BJ (cell line): ENCODE measurements at regions not wholly inside any gene's neighbourhood (a gene's known extent, or its start where the extent isn't known, plus 50 kb on each side); places are given as distances from the start of the nearest gene placed in this dataset.
"Not testable (repeated sequence)": the region's sequence is repeated elsewhere in the genome, so short reads cannot be mapped to it uniquely, and the experiment has no call there.

Experiments used
- CTCF ChIA-PET: fragments of 350-600 bp; formaldehyde crosslinking; extraction: SDS; loops from one replicate; lab custom pipeline; 2021; ENCODE audit warnings: antibody characterized with exemption, inconsistent platforms; lab: Yijun Ruan, JAX
- POLR2A ChIA-PET: fragments of 300-600 bp; sonication (Branson Sonifier 250); formaldehyde crosslinking; extraction: SDS; loops from one replicate; lab custom pipeline; 2021; ENCODE audit warnings: antibody characterized with exemption; lab: Charles Lee
- DNase-seq: peaks from one replicate; pipeline ENCODE4 v3.0.0-alpha.2; 2011; ENCODE audit warnings: low read depth
- H3K27me3 ChIP-seq: 2 replicates; pipeline ENCODE4 v1.6.0; 2011; ENCODE audit warnings: low read length; ENCODE audit not compliant: control insufficient read depth, insufficient read depth
- H3K36me3 ChIP-seq: 2 replicates; pipeline ENCODE4 v1.5.1; 2011; ENCODE audit warnings: low read length; ENCODE audit not compliant: control insufficient read depth, insufficient read depth
- H3K4me3 ChIP-seq: 2 replicates; pipeline ENCODE4 v1.5.1; 2011; ENCODE audit warnings: low read depth, mild to moderate bottlenecking, control low read depth, low read length
- CTCF ChIP-seq: IDR thresholded peaks from 2 replicates; pipeline ENCODE4 v1.5.1; 2011; ENCODE audit warnings: low read depth, mild to moderate bottlenecking, control low read depth, inconsistent platforms, low read length, moderate library complexity; ENCODE audit not compliant: insufficient read depth

DNA sequence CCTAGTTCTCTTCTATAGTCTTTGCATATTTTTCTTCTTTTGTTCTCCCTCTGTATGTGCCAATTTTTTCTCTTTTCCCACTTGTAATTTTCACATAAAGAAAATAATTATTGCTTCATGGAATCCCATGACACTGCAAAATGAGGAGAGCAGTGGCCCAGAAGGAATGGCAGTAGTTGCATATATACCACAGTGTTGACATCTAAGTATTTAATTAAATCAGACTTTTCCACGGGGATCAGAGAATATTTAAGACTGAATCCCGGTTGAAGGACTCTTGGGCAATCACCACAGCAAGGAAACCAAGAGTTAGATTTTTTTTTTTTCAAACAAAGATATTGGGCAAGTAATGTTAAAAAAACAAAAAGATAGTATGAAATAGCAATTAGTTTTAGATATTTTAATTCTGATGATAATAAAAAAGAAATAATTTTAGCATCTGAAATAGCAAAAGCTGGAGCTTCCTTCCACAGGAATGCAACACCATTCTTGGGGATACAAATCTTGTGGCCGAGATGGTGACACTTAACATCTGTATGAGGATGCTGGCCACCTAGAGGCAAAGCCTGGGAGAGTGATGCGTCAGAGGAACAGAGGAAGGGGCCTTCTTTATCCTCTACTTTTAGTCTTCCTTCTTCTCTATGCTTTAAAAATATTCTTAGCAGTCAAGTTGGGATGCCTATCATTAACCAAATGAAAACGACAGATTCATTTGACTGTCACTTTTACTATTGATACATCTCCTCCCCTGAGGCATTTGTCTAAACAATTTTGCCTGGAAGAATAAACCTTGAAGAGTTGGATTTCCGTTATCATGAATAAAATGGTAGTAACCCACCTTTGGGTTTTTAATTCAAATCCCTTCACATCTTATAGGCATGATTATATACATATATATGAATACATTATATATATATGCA lies 356.2 kb downstream of the GJA1 start:
- TF ChIP-seq CTCF = no peak
- POLR2A ChIA-PET = no interaction called here
- Histone ChIP-seq H3K4me3 (no peak overlapping the region), H3K36me3 (no peaks in the 10 kb centered on the region), H3K27me3 (no peaks in the 10 kb centered on the region)
- CTCF ChIA-PET = no interaction called here
- DNase-seq = no peak

GRCh38 chr6:121794630-121795029 lies 359.2 kb downstream of the GJA1 start:
- H3K27me3 ChIP-seq = no peaks in the 10 kb centered on the region
- no peak overlapping the region for H3K4me3 ChIP-seq
- POLR2A ChIA-PET = no interaction called here
- no peak for TF ChIP-seq CTCF
- H3K36me3 ChIP-seq = no peaks in the 10 kb centered on the region
- CTCF ChIA-PET = no interaction called here
- DNase-seq = peak; percentile 72

DNA sequence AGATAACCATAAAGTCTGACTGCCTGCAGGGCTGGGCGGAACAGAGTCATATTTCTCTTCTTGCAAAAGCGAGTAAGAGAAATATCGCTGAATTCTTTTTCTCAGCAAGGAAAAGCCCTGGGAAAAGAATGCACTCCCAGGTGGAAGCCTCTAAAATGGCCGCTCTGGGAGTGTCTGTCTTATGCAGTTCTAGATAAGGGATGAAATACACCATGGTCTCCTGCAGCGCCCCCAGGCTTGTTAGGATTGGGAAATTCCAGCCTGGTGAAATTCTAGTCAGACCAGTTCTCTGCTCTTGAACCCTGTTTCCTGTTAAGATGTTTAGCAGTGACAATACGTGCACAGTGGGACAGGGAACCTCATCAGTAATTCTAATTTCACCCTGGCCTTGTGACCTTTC lies 362.2 kb downstream of the GJA1 start:
- H3K36me3 ChIP-seq, DNase-seq, H3K4me3 ChIP-seq, H3K27me3 ChIP-seq, POLR2A ChIA-PET: not testable (repeated sequence)
- CTCF ChIA-PET = interaction anchor here (1.0 kb wide), 1 partner anchor 12 kb away, joined by 5 read pairs; no protein-coding TSS in a partner anchor

DNA sequence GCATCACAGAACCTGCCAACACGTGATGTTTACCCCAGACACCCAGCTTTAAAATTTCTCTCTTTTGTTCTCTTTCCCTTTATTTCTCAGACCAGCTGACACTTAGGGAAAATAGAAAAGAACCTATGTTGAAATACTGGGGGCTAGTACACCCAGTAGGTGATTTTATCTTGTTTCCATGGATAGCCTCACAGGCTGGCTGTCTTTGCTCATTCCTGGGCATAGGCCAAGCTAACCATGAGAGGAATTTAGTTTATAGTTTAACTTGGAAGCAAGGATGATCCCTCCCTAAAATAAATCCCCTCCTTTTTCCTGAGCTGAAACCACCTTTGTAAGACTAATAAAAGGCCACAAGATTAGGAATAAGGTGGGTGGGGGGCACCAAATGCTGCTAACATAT lies 362.7 kb downstream of the GJA1 start:
- POLR2A ChIA-PET, H3K4me3 ChIP-seq, DNase-seq, H3K27me3 ChIP-seq, H3K36me3 ChIP-seq: not testable (repeated sequence)
- CTCF ChIA-PET = interaction anchor here (1.0 kb wide), 1 partner anchor 11 kb away, joined by 5 read pairs; no protein-coding TSS in a partner anchor

DNA sequence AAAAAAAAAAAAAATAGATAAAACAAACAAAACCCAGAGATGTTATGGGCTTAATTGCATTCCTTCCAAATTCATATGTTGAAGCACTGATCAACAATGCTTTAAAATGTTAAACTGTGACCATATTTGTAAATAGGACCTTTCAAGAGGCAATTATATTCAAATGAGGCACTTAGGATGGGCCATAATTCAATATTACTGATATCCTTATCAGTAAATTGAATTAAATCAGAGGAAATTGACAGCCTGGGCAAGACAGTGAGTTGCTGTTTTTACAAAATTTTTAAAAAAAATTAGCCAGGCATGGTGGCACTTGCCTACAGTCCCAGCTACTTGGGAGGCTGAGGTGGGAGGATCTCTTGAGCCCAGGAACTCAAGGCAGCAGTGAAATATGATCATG lies 364.1 kb downstream of the GJA1 start:
- Histone ChIP-seq H3K36me3 (no peaks in the 10 kb centered on the region), H3K4me3 (no peak overlapping the region), H3K27me3 (no peaks in the 10 kb centered on the region)
- POLR2A ChIA-PET = no interaction called here
- TF ChIP-seq CTCF = no peak
- CTCF ChIA-PET = no interaction called here
- DNase-seq = no peak

DNA sequence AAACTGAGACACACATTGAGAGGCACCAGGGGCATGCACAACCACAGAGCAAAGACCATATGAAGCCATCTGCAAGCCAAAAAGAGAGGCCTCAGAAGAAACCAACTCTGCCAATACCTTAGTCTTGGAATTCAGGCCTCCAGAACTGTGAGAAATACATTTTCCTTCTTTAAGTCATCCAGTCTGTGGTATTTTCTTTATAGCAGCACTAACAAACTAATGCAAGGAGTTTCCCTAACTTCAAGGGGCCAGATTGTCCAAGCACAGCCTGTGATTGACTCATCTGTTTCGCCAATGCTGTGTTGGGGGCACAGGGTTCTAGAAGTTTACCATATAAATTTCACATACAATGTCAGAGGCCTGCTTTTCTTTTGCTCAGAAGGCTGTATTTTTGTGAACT lies 364.6 kb downstream of the GJA1 start:
- Histone ChIP-seq H3K4me3 (no peak overlapping the region), H3K36me3 (no peaks in the 10 kb centered on the region), H3K27me3 (no peaks in the 10 kb centered on the region)
- ChIA-PET CTCF (no interaction called here), POLR2A (no interaction called here)
- DNase-seq = no peak
- no peak for TF ChIP-seq CTCF
